ENCODE measurements at regions not wholly inside any gene's neighbourhood (a gene's known extent, or its start where the extent isn't known, plus 50 kb on each side); places are given as distances from the start of the nearest gene placed in this dataset.
"Not testable (repeated sequence)": the region's sequence is repeated elsewhere in the genome, so short reads cannot be mapped to it uniquely, and the experiment has no call there.

DNA sequence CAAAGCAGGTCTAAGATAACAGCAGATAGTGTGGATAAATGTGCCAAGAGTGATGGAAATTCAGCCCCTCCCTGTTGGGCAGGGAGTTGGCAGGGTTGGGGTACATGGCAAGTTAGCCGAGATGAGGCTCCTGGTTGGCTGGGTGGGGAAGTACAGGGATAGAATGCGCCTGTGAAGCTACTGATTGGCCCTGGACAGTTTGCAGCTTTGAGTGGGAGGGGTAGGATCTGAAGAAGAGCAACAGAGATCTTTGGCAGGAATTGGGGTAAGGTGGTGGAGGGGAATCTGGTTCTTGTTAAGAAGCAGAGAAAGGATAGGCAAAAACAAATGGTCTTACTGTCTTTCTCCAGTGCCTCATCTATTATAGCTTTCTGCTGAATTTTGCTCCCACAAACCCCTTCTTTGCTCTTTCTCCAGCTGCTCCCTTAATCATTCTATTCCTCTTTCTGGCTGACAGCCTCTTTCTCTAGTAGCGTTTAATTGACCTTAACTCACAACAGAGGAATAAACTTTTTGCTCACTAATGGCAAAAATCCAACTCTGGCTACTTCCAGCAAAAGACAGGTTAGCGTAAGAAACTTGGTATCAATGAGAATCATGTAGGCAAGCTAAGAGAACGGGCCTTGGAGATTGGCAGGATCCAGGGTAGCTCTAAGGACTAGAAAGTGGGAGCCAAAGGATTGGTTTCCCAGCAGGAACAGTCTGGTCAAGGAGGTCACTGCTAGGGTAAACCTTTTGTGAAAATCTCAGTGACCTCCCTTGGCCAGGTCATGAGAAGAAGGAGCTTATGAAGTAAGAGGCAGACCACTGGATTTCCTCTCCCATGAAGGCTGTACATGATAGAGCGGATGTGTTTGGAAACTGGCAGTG, 86.3 kb upstream of the CARMIL1 start:
- no peak for DNase-seq

DNA sequence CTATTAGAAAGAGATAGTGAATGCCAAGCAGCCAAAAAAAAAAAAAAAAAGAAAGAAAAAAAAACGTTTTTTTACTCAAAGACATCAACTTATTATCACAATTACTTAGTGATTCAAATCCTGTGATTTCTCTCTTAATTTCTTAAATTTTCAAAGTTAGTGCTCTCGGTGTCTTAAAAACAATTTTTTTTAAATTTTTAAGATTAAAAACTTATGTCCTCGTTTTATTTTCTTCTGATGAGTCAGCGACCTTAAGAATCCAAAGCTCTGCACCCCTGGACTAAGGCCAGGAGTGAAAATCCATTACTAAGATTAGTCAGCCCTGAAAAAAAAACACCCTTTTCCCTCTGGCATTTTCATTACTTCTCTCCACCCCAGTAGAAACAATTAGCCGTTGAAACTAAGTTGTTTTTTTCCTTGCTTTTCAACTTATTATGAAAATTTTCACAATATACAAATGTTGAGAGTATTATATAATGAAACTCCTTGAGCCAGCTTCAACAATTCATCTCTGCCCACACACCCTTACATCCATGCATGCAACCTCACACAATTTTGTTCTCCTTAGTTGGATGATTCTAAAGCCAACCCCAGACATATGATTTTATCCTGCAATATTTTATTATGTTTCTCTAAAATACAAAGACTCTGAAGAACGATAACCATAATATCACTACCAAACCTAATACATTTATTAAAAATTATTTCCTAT, 85.6 kb upstream of the CARMIL1 start:
- DNase-seq, result no peak

DNA sequence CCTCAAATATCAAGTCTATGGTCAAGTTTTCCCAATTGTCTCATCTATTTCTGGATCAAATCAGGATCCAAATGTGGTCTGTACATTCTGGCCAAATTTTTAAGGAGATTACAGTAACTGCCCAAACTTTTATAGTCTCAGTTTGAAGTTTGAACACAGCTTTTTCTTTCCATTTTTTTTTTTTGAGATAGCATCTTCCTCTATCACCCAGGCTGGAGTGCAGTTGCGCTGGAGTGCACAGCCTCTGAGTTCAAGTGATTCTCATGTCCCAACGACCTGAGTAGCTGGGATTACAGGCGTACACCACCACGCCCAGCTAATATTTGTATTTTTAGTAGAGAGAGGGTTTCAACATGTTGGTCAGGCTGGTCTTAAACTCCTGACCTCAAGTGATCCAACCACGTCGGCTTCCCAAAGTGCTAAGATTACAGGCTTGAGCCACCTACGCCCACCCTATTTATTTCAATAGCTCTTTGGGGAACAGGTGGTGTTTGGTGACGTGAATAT, 84.9 kb upstream of the CARMIL1 start:
- DNase-seq, result no peak

DNA sequence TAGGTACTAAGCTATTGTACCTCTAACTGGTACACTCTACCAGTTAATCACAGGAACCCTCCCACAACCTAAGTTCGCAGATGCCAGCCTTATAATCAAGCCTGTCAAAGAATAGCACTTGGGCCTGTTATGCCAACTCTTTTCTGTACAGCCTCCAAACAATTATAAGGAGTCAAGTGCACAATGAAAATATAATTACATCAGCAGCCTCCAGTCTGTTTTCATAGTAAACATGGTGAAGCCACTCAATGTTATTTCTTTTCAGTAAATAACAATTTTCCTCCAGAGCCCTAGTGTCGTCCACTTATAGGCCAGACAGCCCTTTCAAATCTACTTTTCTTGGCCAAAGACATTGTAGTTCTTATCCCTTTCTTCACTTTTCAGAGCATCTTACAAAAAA, 82.7 kb upstream of the CARMIL1 start:
- DNase-seq, result no peak

DNA sequence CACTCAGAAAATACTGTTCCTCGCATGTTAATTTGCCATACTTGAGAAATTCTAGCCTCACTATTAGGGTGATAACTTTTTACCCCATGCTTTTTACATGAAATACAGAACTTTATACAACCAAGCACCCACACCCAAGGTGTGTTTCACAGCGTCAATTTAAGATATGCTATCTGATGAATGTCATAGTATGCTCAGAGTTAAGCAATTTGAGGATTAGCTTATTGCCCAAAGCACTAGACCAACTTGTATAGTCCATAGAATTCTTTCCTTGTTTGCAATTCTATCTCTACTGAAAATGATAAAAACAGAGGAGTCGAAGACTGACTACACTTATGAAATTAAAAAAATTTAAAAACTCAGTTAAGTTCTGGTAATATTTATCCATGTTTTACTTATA, 82.1 kb upstream of the CARMIL1 start:
- no peak for DNase-seq

DNA sequence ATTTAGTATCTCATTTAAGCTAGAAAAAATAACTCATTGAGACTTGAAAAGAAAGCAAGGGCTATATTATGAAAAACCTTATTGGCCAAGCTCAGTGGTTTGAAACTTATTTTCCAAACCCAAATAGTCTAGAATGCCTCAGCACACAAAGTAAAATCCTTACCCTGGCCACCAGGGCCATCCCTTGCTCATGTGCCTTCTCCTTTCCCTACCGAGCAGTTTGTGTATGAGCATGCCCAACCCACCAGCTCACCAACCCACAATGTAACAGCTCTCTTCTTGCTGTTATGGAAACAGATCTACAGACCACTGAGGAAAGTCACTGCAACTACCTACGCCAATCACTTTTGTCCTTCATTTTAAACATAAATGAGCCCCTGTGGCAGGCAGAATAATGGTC, 79.6 kb upstream of the CARMIL1 start:
- no peak for DNase-seq

DNA sequence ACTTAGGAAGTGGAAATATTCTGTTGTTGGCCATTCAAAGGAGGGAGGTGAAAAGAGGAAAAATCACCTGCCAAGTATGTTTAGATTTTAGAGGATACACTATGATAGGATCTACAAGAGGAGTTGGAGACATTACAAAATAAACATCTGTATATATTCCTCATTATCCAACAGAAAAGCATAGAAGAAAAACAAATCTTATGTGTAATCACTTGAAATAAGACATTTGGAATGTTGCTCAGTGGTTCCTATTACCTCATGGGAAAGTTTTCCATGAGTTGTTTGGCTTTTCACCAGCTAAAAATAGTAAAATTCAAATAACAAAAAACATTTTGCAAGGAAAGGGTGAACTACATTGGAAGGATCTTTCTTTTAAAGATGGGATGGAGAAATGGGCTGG, 76.7 kb upstream of the CARMIL1 start:
- DNase-seq, result no peak

DNA sequence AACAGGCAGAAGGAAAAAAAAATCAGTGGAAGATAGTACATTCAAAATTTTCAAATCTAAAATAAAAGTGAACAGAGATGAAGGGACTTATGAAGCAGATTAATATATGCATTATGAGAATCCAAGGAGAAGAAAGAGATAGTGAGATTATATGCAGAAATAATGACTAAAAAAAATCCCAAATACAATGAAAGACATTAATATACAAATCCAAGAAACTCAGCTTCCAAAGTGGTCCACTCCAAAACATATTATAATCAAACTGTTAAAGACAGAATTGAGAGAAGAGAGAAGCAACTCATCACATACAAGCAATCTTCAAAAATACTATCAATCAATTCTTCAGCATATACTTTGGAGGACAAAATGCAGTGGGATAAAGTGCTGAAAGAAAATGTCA, 73.5 kb upstream of the CARMIL1 start:
- no peak for DNase-seq

DNA sequence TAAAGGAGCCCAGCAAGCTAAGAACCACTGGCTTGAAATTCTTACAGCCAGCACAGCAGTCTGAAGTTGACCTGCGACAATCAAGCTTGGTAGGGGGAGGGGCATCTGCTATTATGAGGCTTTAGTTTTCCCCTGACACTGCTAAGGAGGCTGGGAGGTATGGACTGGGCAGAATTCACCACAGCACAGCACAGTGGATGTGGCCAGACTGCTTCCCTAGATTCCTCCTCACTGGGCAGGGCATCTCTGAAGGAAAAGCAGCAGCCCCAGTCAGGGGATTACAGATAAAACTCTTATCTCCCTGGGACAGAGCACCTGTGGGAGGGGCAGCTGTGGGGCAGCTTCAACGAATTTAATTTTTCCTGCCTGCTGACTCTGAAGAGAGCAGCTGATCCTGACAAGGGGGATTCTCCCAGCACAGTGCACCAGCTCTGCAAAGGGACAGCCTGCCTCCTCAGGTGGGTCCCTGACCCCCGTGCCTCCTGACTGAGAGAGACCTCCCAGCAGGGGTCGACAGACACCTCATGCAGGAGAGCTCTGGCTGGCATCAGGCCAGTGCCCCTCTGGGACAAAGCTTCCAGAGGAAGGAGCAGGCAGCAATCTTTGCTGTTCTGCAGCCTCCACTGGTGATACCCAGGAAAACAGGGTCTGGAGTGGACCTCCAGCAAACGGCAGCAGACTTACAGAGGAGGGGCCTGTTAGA, 71.6 kb upstream of the CARMIL1 start:
- not testable (repeated sequence) for DNase-seq

DNA sequence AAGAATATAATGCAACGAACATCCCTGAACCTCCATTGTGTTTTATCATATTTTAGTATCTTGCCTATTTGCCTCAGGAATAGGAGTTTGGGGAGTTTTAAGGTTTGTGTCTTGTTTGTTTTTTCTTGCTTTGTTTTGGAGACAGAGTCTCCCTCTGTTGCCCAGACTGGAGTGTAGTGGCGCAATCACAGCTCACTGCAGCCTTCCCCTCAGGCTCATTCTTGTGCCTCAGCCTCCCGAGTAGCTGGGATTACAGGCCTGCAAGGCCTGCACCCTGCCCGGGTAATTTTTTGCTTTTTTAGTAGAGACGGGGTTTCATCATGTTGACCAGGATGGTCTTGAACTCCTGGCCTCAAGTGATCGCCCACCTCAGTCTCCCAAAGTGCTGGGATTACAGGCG, 63.3 kb upstream of the CARMIL1 start:
- no peak for DNase-seq

DNA sequence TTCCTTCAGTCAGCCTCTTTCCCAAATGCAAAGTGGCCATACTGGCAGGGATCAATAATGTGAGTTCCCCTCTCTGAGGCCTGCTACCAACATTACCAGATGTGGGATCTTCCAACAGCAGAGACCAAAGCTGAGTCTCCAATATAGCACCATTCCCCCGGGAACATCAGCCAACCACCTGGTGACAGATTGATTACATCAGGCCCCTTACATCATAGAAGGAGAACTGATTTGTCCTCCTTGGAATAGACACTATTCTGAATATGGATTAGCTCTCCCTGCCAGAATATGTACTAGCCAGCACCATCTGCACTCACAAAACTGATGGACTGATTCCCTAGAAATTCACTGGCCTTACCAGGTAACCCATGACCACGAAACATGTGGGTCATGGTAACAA, 61.9 kb upstream of the CARMIL1 start:
- DNase-seq, result no peak

DNA sequence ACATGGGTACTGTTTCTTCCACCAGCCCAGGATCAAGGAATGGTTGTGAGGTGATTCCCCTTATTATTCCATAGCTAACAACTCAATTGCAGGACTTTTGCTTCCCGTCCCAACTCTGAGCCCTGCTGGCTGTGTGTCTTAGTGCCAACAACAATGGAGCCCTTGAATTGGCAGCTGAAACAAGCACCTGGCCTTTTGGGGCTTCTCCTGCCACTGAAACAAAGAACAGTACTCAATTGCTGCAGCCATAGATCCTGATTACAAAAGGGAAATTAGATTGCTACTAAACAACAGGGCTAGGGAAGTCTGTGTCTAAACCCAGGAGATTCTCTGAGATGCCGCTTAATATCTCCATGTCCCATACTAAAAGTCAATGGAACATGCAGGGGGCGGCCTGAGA, 61.3 kb upstream of the CARMIL1 start:
- no peak for DNase-seq

DNA sequence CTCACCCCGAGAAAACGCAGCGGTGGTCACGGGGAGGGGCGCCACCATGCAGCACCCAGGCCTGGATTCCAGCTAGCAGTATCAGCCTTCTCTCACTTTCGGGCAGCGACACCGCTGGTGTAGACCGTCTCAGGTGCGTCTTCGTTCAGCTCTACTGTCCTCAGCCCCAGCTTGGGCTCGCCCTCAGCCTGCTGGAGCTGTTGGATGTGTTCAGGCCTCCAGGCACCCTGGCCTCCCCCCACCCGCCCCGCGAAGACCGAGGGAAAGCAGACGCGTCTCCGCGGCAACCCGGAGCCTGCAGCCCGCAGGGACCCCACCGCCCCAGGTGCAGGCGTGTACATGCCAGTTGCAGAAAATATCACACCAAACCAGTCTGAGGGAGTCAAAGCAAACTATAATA, 60.8 kb upstream of the CARMIL1 start:
- no peak for DNase-seq

DNA sequence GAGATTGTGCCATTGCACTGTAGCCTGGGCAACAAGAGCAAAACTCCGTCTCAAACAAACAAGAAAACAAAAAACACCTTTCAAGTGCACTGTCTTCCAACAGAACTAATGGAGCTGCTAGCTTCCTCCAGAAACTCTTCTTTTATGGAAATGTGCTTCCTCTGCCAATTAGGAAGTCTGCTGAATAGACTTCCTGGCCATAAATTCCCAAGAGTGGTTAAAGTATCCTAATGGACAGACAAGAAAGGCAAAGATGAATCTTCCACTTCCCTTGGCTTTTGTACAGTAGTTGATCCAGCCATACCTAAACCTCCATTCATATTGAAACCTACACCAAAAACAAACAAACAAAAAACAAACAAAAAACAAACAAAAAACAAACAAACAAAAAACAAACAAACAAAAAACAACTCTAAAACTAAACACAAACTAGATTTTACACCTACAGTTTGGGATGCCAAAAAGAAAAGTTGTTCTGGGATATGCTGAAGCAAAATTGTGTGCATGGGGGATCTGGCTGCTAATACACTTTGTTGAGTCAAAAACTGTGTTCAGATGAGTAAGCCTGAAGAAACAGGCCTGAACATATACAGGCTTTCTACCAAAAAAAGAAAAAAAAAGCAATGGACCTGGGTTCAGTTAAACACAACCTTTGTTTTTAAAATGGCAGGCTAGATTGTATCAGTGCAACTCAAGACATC, 59.8 kb upstream of the CARMIL1 start:
- DNase-seq, result no peak

DNA sequence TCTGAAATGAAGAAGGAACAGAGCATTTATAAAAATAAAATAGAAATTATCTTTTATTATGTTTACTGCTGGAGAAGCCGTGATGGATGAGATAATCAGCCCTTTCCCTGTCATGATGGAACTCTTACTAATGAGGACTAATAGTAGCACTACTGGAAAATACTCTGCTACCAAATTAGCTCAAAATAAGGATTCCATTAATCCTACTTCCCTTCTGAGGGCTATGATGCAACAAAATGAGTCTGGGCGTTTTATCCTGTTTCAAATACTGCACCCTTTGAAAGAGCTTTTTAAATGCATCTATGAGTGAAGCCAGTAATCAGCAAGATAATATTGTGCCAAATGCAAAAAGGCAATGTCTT, 59.3 kb upstream of the CARMIL1 start:
- peak; percentile 54 for DNase-seq

DNA sequence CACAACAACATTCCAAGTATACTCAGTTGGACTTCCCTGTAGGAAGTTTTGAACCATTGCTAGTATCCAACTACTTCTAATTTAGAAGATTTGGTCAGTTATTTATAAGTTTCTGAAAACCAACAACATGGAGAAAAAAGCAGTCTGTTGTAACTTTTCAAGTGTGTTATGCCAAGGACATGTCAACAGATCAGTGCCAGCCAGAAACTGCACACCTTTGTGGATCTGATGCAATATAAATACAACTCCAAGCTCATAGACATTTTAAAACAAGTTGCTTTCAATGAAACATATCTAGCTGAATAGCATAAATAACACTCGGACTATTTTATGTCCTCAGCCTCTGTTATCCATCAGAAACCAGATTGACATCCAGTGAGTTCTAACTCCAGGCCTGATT, 58.3 kb upstream of the CARMIL1 start:
- no peak for DNase-seq

DNA sequence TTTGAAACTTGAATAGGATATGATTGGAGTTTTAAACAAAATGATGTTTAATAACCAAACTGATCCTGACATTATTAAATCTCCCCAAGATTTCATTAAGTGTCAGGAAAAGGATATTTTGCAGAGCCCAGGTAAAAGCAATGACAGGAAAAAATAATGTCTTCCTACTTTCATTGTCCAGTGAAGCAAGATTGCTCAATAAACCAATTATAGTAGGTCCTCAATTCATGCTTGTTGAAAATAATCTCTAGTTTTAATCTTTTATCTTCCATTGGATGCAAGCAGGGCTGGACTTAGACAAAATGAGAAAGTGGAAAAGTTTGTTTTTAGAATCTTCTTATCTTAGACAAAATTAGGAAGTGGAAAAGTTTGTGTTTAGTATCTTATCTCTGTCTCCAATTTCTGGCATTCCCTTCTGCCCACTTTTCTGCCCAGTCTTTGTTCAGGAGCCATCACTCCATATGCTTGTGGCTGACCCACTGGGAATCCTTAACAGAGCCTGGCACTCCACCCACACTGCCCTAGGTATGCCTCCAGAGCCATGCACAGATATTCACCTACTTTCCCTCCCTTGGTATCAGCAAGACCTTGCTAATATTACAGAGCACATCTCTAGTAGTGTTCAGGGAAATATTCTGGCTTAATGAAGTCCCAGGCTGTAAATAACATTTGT, 57.0 kb upstream of the CARMIL1 start:
- DNase-seq, result no peak

DNA sequence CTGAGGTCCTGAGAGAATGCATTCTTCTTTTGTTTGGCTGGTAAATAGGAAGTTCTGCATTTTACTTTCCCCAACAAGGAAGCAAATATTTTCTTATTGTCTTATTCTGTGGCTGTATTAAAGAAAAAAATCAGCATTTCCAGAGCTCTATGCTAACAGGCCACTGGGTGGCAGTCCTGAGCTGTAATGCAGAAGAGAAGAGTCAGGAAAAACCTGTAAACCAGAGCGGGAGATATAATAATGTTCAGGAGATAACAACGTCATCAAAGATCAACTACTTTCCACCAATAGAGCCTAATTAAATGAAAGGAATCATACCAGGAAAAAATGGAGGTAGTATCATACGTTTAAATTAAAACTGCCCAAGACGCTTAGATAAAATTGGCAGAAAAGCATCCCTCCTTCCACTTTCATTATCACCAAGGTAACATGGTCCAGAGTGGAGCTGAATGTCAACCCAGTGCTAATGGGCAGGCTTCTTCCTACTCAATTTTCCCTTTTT, 55.6 kb upstream of the CARMIL1 start:
- DNase-seq, result peak; percentile 48

DNA sequence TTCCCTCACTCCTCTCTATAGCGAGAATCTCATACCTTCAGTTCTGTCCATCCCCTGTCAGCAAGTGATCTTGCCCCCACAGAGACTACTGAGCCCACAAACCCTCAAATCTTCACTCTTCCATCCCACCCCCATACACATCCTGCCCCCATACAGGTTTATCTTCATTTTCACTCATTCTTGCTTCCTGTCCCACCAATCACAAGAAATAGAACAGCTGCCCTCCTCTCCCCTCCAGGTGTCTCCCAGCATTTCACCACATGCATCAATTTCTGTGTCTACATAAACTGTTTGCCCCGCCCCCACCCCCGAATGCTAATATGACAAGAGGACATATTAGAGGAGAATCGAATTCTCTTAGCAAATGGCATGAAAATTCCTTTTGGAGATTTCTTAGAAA, 54.9 kb upstream of the CARMIL1 start:
- DNase-seq, result no peak

DNA sequence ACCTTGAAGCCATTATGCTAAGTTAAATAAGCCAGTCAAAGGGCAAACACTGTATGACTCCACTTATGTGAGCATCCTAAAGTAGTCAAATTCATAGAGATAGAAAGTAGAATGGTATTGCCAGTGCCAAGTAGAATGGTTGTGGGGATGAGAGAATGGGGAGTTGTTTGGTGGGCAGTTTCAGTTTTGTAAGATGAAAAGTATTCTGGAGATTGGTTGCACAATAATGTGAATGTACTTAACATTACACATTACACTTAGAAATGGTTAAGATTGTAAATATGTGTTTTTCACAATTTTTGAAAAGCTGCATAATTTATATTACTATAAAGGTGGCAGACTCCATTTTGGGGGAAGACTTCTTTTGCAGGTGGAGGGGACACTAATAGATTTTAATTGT, 51.3 kb upstream of the CARMIL1 start:
- DNase-seq, result no peak

Data from MV-4-11 (cell line).